Mesendoderm (in vitro differentiated cells): ENCODE measurements at regions not wholly inside any gene's neighbourhood (a gene's known extent, or its start where the extent isn't known, plus 50 kb on each side); places are given as distances from the start of the nearest gene placed in this dataset.

Source experiments
- DNase-seq: peaks from one replicate; pipeline ENCODE4 v3.0.0; 2013
- H2AK5ac ChIP-seq: 2 replicates; pipeline ENCODE4 v1.6.1; 2013; ENCODE audit warnings: low read length, inconsistent platforms
- H2BK120ac ChIP-seq: 2 replicates; pipeline ENCODE4 v1.6.1; 2013; ENCODE audit warnings: low read depth, mild to moderate bottlenecking, low read length, moderate library complexity, mixed read lengths
- H2BK15ac ChIP-seq: replicated peaks from 2 replicates; pipeline ENCODE4 v1.6.1; 2013; ENCODE audit warnings: low read depth, mild to moderate bottlenecking, moderate library complexity
- H2BK5ac ChIP-seq: 2 replicates; pipeline ENCODE4 v1.6.1; 2013; ENCODE audit warnings: low read length, inconsistent platforms
- H3K18ac ChIP-seq: 2 replicates; pipeline ENCODE4 v1.6.1; 2013; ENCODE audit warnings: mild to moderate bottlenecking, low read length, mixed read lengths
- H3K23ac ChIP-seq: one replicate; pipeline ENCODE4 v1.6.1; 2013; ENCODE audit warnings: low read length
- H3K27ac ChIP-seq: 2 replicates; pipeline ENCODE4 v1.5.1; 2013; ENCODE audit warnings: low read depth, mild to moderate bottlenecking, inconsistent platforms, low read length, moderate library complexity
- H3K27me3 ChIP-seq: 2 replicates; pipeline ENCODE4 v1.6.1; 2013; ENCODE audit warnings: low read length, control low read depth, mild to moderate bottlenecking, inconsistent platforms; ENCODE audit not compliant: insufficient read depth, poor library complexity
- H3K36me3 ChIP-seq: 2 replicates; pipeline ENCODE4 v1.6.1; 2013; ENCODE audit warnings: low read length, inconsistent platforms; ENCODE audit not compliant: control insufficient read depth, insufficient read depth
- H3K4ac ChIP-seq: one replicate; pipeline ENCODE4 v1.6.1; 2013; ENCODE audit warnings: low read depth, mild to moderate bottlenecking, low read length, moderate library complexity
- H3K4me1 ChIP-seq: 2 replicates; pipeline ENCODE4 v1.6.1; 2013; ENCODE audit warnings: low read depth, low read length, inconsistent platforms; ENCODE audit not compliant: control insufficient read depth
- H3K4me2 ChIP-seq: 2 replicates; pipeline ENCODE4 v1.6.1; 2013; ENCODE audit warnings: low read length
- H3K4me3 ChIP-seq: 2 replicates; pipeline ENCODE4 v1.5.1; 2013; ENCODE audit warnings: mild to moderate bottlenecking, low read length
- H3K56ac ChIP-seq: one replicate; pipeline ENCODE4 v1.6.1; 2013; ENCODE audit warnings: low read length
- H3K79me1 ChIP-seq: 2 replicates; pipeline ENCODE4 v1.6.1; 2013; ENCODE audit warnings: low read length, inconsistent platforms
- H3K79me2 ChIP-seq: 2 replicates; pipeline ENCODE4 v1.6.1; 2013; ENCODE audit warnings: mild to moderate bottlenecking, low read length; ENCODE audit not compliant: control insufficient read depth, insufficient read depth
- H3K9ac ChIP-seq: 2 replicates; pipeline ENCODE4 v1.6.1; 2013; ENCODE audit warnings: low read length, inconsistent platforms
- H4K5ac ChIP-seq: one replicate; pipeline ENCODE4 v1.6.1; 2013; ENCODE audit warnings: low read length
- H4K8ac ChIP-seq: one replicate; pipeline ENCODE4 v1.6.1; 2013; ENCODE audit warnings: low read depth, mild to moderate bottlenecking, control low read depth, low read length, moderate library complexity
- WGBS: extraction: QIAGEN DNeasy Blood & Tissue Kit; methylation state at CpG from one replicate; pipeline ENCODE4 v1.1.7; 2013; ENCODE audit warnings: low lambda C conversion rate, missing lambda C conversion rate; ENCODE audit not compliant: insufficient coverage; ENCODE audit errors: extremely low coverage; 5-methylcytosine and 5-hydroxymethylcytosine counted together

DNA sequence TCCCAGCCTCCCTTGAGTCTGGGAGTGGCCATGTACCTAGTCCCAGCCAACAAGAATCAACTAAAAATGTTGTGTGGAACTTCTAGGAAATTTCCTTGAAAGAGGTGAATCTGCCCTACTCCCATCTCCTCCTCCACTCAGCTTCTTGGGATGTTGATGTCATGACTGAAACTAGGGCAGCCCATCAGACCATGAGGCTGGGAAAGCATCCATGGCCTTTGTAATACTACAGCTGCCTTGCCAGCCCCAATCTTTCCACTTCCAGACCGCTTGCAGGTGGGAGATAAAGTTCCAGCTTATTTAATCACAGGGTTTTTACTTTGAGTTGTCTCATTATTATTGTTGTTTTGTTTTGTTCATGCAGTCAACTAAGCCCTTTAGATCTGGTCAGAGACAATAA is 170.3 kb upstream of the LMNTD1 start:
- H3K36me3 ChIP-seq = no peaks in the 10 kb centered on the region
- H3K27me3 ChIP-seq = no peaks in the 10 kb centered on the region
- no peak overlapping the region for H4K5ac ChIP-seq
- H3K4me1 ChIP-seq = peaks cover 5% of the 10 kb centered on the region
- no peak overlapping the region for H2BK120ac ChIP-seq
- no peak overlapping the region for H3K23ac ChIP-seq
- no peak overlapping the region for H3K56ac ChIP-seq
- H3K4ac ChIP-seq = no peak overlapping the region
- no peaks in the 10 kb centered on the region for H3K79me1 ChIP-seq
- H3K4me3 ChIP-seq = no peak overlapping the region
- no peaks in the 10 kb centered on the region for H3K79me2 ChIP-seq
- no peak overlapping the region for H3K4me2 ChIP-seq
- no peak overlapping the region for H3K18ac ChIP-seq
- H3K9ac ChIP-seq = no peak overlapping the region
- H2AK5ac ChIP-seq = no peak overlapping the region
- DNase-seq = no peak
- H2BK15ac ChIP-seq = no peak overlapping the region
- no peak overlapping the region for H3K27ac ChIP-seq
- no peak overlapping the region for H2BK5ac ChIP-seq
- no CpG with 5 or more reads among the region's 1 CpG for WGBS
- no peak overlapping the region for H4K8ac ChIP-seq

- no peak overlapping the region for H3K9ac ChIP-seq
- no peak overlapping the region for H3K23ac ChIP-seq
- no peak overlapping the region for H3K4ac ChIP-seq
- no peak overlapping the region for H3K56ac ChIP-seq
- no CpG with 5 or more reads among the region's 4 CpGs for WGBS
- no peak overlapping the region for H4K8ac ChIP-seq
- H4K5ac ChIP-seq = no peak overlapping the region
- no peaks in the 10 kb centered on the region for H3K27me3 ChIP-seq
- peaks cover 1% of the 10 kb centered on the region for H3K4me1 ChIP-seq
- no peak overlapping the region for H3K18ac ChIP-seq
- no peak overlapping the region for H2AK5ac ChIP-seq
- H3K4me2 ChIP-seq = no peak overlapping the region
- no peaks in the 10 kb centered on the region for H3K79me2 ChIP-seq
- H3K36me3 ChIP-seq = no peaks in the 10 kb centered on the region
- no peak overlapping the region for H2BK15ac ChIP-seq
- H2BK120ac ChIP-seq = no peak overlapping the region
- no peaks in the 10 kb centered on the region for H3K79me1 ChIP-seq
- no peak overlapping the region for H3K4me3 ChIP-seq
- H3K27ac ChIP-seq = no peak overlapping the region
- no peak overlapping the region for H2BK5ac ChIP-seq
- no peak for DNase-seq
Measured at GRCh38 chr12:25723921-25724491, 170.9 kb upstream of the LMNTD1 start.

DNA sequence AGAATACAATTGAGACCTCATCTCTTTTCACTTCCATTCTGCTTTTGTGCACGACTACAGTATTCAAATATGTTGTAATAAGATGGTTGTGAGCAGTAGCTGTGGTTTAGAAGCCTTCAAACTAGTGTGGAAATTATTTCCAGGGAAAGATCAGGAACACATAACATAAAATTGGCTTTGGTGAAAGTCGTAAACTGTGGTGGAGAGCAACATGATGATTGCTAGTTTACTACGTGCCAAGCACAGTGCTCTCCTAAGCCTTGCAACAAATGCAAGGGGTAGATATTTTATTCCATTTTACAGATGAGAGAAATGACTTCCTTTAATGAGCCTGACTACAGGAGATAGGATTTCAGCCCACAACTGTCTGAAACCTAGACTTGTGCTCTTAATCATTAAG is 172.4 kb upstream of the LMNTD1 start:
- Histone ChIP-seq H3K4me1 (peaks cover 2% of the 10 kb centered on the region), H3K27ac (no peak overlapping the region), H4K8ac (no peak overlapping the region), H3K9ac (no peak overlapping the region), H2BK5ac (no peak overlapping the region), H3K36me3 (no peaks in the 10 kb centered on the region), H3K27me3 (no peaks in the 10 kb centered on the region), H3K4ac (no peak overlapping the region), H2BK15ac (no peak overlapping the region), H3K79me2 (no peaks in the 10 kb centered on the region), H3K18ac (no peak overlapping the region), H3K56ac (no peak overlapping the region), H2BK120ac (no peak overlapping the region), H3K23ac (no peak overlapping the region), H2AK5ac (no peak overlapping the region), H4K5ac (no peak overlapping the region), H3K4me3 (no peak overlapping the region), H3K79me1 (no peaks in the 10 kb centered on the region), H3K4me2 (no peak overlapping the region)
- DNase-seq = no peak
- no CpG with 5 or more reads among the region's 3 CpGs for whole genome bisulfite sequencing

- Histone ChIP-seq H2BK5ac (no peak overlapping the region), H3K4ac (no peak overlapping the region), H3K4me1 (peaks cover 2% of the 10 kb centered on the region), H3K4me2 (no peak overlapping the region), H2BK15ac (no peak overlapping the region), H3K27me3 (no peaks in the 10 kb centered on the region), H3K4me3 (no peak overlapping the region), H2BK120ac (no peak overlapping the region), H3K56ac (no peak overlapping the region), H2AK5ac (no peak overlapping the region), H3K27ac (no peak overlapping the region), H3K18ac (no peak overlapping the region), H3K9ac (no peak overlapping the region), H4K5ac (no peak overlapping the region), H4K8ac (no peak overlapping the region), H3K79me2 (no peaks in the 10 kb centered on the region), H3K36me3 (no peaks in the 10 kb centered on the region), H3K23ac (no peak overlapping the region), H3K79me1 (no peaks in the 10 kb centered on the region)
- no CpG with 5 or more reads among the region's 1 CpG for WGBS
- no peak for DNase-seq
Measured at GRCh38 chr12:25725931-25726330, 172.8 kb upstream of the LMNTD1 start.

DNA sequence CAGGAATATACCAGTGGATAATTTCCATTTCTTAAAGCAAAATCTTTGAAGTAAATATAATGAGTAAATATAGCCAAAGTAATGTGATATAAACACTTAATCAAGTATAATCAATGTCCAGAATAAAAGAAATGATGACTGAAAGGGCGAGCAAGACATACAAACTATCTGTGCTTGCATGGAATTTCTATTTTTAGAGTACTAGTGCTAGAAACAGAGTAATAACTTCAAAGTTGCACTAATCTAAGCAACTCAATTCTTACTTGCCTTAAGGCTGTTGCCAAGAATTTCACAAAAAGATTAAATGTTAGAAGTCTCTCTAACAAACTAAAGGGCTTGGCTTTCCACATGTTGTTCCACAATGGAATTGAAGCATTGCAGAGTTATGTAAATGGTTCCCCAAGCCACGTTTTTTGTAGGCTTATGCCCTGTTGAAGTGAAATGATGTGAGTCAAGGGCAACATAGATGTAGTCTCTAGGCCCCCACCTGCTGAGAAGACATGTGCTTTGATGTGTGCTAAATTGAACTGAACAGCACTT is 175.0 kb upstream of the LMNTD1 start:
- Histone ChIP-seq H3K4ac (no peak overlapping the region), H3K4me3 (no peak overlapping the region), H3K79me1 (no peaks in the 10 kb centered on the region), H2BK120ac (no peak overlapping the region), H3K56ac (no peak overlapping the region), H2AK5ac (no peak overlapping the region), H3K27me3 (no peaks in the 10 kb centered on the region), H3K27ac (no peak overlapping the region), H2BK15ac (no peak overlapping the region), H3K4me1 (peaks cover 3% of the 10 kb centered on the region), H2BK5ac (no peak overlapping the region), H3K9ac (no peak overlapping the region), H4K5ac (no peak overlapping the region), H3K36me3 (no peaks in the 10 kb centered on the region), H3K18ac (no peak overlapping the region), H4K8ac (no peak overlapping the region), H3K23ac (no peak overlapping the region), H3K79me2 (no peaks in the 10 kb centered on the region), H3K4me2 (no peak overlapping the region)
- no CpG with 5 or more reads among the region's 2 CpGs for WGBS
- DNase-seq = no peak
